Motor neuron (in vitro differentiated cells): ENCODE measurements at regions not wholly inside any gene's neighbourhood (a gene's known extent, or its start where the extent isn't known, plus 50 kb on each side); places are given as distances from the start of the nearest gene placed in this dataset.
"Not testable (repeated sequence)": the region's sequence is repeated elsewhere in the genome, so short reads cannot be mapped to it uniquely, and the experiment has no call there.

ENCODE experiments used
- ATAC-seq, 8 experiments: fragments of 200-7000 bp; cut with Tn5 transposase; replicated peaks in 6 of 8; 2 replicates each; pipeline ENCODE4 v1.8.0; 2021; ENCODE audit warnings: mild to moderate bottlenecking in 8 of 8, moderate library complexity in 8 of 8
- H3K27ac ChIP-seq, 2 donors: fragments of 250-450 bp; sonication (Bioruptor Pico); 2 replicates each; pipeline ENCODE4 v1.9.0; 2021; ENCODE audit warnings: antibody characterized with exemption in 2 of 2, mild to moderate bottlenecking in 2 of 2, moderate library complexity in 1 of 2
- H3K4me1 ChIP-seq, 2 donors: fragments of 250-450 bp; sonication (Bioruptor Pico); replicated peaks in 1 of 2; 2 replicates each; pipeline ENCODE4 v1.6.1; 2021; ENCODE audit warnings: antibody characterized with exemption in 2 of 2, mild to moderate bottlenecking in 2 of 2, moderate library complexity in 1 of 2
- H3K4me3 ChIP-seq, 5 donors: fragments of 250-450 bp; sonication (Bioruptor Pico); 2 replicates each; pipeline ENCODE4 v1.9.0; 2021; ENCODE audit warnings: antibody characterized with exemption in 5 of 5, mild to moderate bottlenecking in 5 of 5, moderate library complexity in 4 of 5
- WGBS, 10 experiments: fragments of 450-650 bp; shearing (Covaris generic); methylation state at CpG; one replicate each; pipeline ENCODE4 v1.0.0; 2022; 5-methylcytosine and 5-hydroxymethylcytosine counted together
- in situ Hi-C, 9 experiments: fragments of 400-800 bp; cut with MboI; loops; one replicate each; pipeline ENCODE4 v1.15.0; 2021; ENCODE audit warnings: low sequenced_read_pairs in 9 of 9, low pct_unique_long_range_greater_than_20kb in 2 of 9; ENCODE audit not compliant: unreplicated experiment in 9 of 9

DNA sequence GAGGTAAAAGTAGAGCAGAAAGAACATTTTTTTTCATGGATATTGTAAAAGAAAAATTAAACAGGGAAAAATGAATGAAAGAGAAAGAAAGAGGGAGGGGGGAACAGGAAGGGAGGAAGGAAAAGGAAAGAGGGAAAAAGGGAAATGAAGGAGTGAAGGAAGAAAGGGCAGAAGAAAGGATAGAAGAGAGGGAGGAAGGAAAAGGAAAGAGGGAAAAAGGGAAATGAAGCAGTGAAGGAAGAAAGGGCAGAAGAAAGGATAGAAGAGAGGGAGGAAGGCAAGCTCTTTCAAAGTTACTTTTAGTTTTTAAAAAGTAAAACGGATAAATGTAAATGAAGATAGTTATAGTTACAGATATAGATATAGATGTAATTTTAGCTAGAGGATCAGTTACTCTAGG is 1676.7 kb downstream of the MRPL39 start:
- no peak overlapping the region for H3K27ac ChIP-seq
- WGBS, 10 experiments, result 0 to 100% (median 36%) methylated on average over 1 of the region's 1 CpG; no CpG with 5 or more reads in 1 of the 10 experiments
- in situ Hi-C loops, result no loop called here
- no peak overlapping the region for H3K4me3 ChIP-seq
- H3K4me1 ChIP-seq, result peaks cover 0 to 3% of the 10 kb centered on the region in 2 donors
- ATAC-seq, result no peak

DNA sequence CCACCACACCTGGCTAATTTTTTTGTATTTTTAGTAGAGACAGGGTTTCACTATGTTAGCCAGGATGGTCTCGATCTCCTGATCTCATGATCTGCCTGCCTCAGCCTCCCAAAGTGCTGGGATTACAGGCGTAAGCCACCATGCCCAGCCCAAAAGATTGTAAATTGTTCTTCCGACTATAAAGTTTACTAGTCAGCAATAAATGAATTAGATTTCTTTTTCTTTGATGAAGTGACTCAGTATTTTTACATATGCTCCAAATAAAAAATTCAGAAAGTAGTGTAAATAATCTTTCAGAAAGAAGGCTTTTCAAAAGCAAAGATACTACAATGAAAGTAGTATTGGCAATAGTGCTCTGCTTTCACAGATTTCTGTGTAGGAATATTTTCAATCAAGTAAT is 1680.9 kb downstream of the MRPL39 start:
- in situ Hi-C loops, H3K27ac ChIP-seq, H3K4me1 ChIP-seq, H3K4me3 ChIP-seq, ATAC-seq: not testable (repeated sequence)
- 0 to 100% (median 71%) methylated on average over 1 to 2 of the region's 3 CpGs; no CpG with 5 or more reads in 1 of the 10 experiments for WGBS, 10 experiments

DNA sequence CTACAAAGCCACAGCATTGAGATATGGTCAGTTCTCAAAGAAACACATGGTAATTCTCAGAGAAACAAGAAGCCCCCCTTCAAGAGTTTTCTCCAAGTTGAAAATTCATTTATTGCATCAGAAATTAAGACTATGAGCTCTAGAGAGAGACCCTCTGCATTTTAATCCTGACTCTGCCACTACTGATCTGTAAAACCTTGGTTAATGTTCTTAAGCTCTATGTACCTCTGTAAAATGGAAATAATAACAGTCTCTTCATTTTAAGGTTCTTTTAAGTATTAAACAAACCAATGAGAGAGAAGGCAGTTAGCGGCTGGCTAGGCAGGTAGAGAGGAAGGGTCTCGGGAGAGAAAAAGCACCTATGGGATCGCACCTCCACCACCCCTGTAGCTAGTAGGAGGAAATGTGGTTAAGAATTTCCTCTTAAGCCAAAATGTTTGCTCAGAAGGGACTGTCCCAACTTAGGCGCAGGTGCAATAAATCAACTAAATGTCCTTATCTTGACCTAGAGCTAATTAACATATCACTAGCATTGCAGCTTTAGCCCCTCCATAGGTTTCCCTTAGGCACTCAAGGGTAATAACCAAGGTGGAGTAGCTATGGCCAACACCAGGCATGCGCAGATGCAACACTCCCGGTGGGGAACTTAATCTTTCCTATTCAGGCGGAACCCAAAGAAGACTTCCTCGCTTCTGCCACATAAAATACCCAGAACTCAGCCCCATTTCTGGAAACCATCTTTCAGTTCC is 1685.4 kb downstream of the MRPL39 start:
- H3K4me1 ChIP-seq, result no peaks in the 10 kb centered on the region

DNA sequence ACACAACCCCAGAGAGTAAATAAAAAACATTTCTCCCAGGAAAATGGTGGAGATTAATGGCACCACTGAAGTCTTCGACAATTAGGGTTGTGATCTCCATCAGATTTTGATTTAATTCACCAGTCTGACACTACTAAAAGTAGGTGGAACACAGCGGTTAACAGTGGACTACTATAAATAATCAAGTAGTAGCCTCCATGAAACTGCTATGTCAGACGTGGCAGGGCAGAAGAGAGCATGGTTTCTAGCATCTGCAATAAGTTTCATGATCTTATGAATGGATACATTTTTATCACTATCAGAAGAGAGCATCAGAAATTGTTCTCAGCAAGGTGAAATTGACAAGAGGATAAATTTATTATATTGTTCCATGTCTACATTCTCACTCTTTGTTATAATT is 1706.6 kb downstream of the MRPL39 start:
- Histone ChIP-seq H3K4me3 (no peak overlapping the region), H3K4me1 (no peaks in the 10 kb centered on the region), H3K27ac (no peak overlapping the region)
- in situ Hi-C loops, result no loop called here
- WGBS, 10 experiments, result 20 to 100% (median 65%) methylated on average over 1 to 3 of the region's 3 CpGs; no CpG with 5 or more reads in 4 of the 10 experiments
- ATAC-seq, result no peak

More for the DNA sequence above, 1685.4 kb downstream of the MRPL39 start:
- 11 to 100% (median 75%) methylated on average over 1 to 7 of the region's 8 CpGs for WGBS, 10 experiments
- ATAC-seq, result no peak
- H3K27ac ChIP-seq, result no peak overlapping the region
- H3K4me3 ChIP-seq, result no peak overlapping the region
- in situ Hi-C loops, result no loop called here

DNA sequence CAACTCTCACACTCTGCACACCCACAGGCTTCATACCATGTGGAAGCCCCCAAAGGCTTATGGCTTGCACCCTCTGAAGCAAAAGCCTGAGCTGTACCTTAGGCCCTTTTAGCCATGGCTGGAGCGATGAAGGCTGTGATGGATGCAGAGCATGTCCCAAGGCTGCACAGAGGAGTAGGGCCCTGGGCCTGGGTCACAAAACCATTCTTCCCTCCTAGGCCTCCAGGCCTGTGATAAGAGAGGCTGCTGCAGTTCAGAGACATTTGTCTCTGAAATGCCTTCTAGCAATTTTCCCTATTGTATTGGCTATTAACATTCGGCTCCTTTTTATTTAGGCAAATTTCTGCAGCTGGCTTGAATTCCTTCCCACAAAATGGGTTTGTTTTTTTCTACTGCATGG is 1707.7 kb downstream of the MRPL39 start:
- in situ Hi-C loops, result no loop called here

DNA sequence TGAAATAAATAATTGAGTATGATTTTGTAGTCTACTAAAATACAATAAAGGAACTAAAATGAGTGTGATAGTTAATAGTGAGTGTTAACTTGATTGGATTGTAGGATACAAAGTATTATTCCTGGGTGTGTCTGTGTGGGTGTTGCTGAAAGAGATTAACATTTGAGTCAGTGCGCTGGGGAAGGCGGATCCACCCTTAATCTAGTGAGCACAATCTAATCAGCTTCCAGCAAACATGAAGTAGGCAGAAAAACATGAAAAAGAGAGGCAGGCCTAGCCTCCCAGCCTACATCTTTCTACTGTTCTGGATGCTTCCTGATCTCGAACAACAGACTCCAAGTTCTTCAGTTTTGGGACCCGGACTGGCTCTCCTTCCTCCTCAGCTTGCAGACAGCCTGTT is 1716.6 kb downstream of the MRPL39 start:
- in situ Hi-C loops, result no loop called here
- Histone ChIP-seq H3K4me3 (no peak overlapping the region), H3K27ac (no peak overlapping the region), H3K4me1 (peaks cover 0 to 6% of the 10 kb centered on the region in 2 donors)
- no peak for ATAC-seq
- WGBS, 10 experiments, result 33 to 100% (median 60%) methylated on average over 1 to 4 of the region's 4 CpGs; no CpG with 5 or more reads in 3 of the 10 experiments

More for the DNA sequence above, 1707.7 kb downstream of the MRPL39 start:
- no peak for ATAC-seq
- Histone ChIP-seq H3K4me1 (peaks cover 0 to 3% of the 10 kb centered on the region in 2 donors), H3K4me3 (no peak overlapping the region), H3K27ac (no peak overlapping the region)
- 0 to 100% (median 77%) methylated on average over 1 to 2 of the region's 2 CpGs; no CpG with 5 or more reads in 2 of the 10 experiments for WGBS, 10 experiments

DNA sequence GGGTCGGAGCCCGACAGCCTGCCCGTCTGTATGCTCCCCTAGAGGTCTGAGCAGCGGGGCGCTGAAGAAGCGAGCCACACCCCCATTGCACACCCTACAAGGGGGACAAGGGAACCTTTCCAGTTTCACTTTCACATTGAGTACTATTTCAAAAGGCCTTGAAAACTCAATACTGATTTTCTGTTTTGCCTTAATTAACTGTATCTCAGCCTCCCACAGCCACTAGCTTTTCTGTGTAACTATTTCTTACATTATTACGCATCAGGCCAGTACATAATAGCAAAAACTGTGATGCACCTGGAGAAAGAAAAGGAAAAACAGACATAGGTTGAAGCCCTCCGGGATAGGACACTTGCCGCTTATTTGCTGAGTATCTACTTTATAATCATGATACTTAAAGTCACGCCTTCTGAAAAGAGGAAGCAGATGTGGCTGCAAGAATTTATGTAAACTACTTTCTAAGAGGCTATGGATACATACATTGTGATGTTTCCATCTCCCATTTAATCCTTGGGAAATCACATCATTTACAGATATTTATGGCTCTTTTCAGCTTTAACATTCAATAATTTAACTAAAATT is 1719.5 kb downstream of the MRPL39 start:
- no peak for ATAC-seq
- WGBS, 10 experiments, result 10 to 100% (median 72%) methylated on average over 1 to 10 of the region's 10 CpGs; no CpG with 5 or more reads in 2 of the 10 experiments
- H3K4me3 ChIP-seq, result no peak overlapping the region
- no peaks in the 10 kb centered on the region for H3K4me1 ChIP-seq
- in situ Hi-C loops, result no loop called here
- no peak overlapping the region for H3K27ac ChIP-seq

DNA sequence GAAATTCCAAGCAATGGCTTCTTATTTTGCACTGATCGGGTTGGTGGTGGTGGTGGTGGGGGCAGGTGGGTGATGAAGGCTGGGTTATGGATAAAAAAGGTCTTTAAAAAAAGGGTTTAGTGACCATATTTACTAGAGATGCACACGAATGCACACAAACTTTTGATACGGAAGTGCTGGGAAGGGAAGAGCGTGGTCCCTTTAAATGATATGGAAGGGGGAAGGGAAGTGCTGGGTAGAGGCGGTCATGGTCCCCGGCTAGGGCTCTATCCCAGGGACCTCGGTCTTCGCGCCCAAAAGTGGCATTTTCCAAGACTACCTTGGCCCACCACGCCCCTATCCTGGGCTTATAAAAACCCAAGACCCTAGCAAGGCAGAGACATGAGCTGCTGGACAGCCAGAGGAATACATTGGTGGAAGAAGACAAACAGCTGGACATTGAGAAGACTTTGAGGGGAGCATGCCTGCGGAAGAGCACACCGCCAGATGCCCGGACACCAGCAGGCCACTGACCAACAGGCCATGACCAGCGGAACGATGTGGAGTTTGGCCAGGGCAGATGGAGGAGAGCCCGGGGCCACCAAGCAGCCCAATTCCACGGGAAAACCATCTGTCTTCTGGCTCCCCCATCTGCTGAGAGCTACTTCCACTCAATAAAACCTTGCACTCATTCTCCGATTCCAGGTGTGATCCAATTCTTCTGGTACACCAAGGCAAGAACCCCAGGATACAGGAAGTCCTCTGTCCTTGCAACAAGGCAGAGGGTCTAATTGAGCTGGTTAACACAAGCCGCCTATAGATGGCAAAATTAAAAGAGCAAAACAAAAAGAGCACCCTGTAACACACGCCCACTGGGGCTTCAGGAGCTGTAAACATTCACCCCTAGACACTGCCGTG is 1720.2 kb downstream of the MRPL39 start:
- ATAC-seq, result no peak
- 10 to 94% (median 56%) methylated on average over 3 to 18 of the region's 21 CpGs; no CpG with 5 or more reads in 6 of the 10 experiments for WGBS, 10 experiments
- in situ Hi-C loops, result no loop called here
- no peak overlapping the region for H3K4me3 ChIP-seq
- no peak overlapping the region for H3K27ac ChIP-seq
- H3K4me1 ChIP-seq, result no peaks in the 10 kb centered on the region

DNA sequence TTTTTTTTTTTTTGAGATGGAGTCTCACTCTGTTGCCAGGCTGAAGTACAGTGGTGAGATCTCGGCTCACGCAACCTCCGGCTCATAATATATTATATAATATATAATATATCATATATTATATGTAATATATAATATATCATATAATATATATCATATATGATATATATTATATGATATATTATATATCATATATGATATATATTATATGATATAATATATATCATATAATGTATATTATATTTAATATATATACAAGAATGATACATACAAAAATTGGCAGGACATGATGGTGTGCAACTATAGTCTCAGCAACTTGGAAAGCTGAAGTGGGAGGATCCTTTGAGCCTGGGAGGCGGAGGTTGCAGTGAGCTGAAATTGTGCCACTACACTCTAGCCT is 1725.5 kb downstream of the MRPL39 start:
- H3K27ac ChIP-seq, result no peak overlapping the region
- no peak for ATAC-seq
- H3K4me1 ChIP-seq, result no peaks in the 10 kb centered on the region
- WGBS, 10 experiments, result 0 to 100% (median 67%) methylated on average over 1 to 4 of the region's 4 CpGs; no CpG with 5 or more reads in 3 of the 10 experiments
- in situ Hi-C loops, result no loop called here
- no peak overlapping the region for H3K4me3 ChIP-seq

DNA sequence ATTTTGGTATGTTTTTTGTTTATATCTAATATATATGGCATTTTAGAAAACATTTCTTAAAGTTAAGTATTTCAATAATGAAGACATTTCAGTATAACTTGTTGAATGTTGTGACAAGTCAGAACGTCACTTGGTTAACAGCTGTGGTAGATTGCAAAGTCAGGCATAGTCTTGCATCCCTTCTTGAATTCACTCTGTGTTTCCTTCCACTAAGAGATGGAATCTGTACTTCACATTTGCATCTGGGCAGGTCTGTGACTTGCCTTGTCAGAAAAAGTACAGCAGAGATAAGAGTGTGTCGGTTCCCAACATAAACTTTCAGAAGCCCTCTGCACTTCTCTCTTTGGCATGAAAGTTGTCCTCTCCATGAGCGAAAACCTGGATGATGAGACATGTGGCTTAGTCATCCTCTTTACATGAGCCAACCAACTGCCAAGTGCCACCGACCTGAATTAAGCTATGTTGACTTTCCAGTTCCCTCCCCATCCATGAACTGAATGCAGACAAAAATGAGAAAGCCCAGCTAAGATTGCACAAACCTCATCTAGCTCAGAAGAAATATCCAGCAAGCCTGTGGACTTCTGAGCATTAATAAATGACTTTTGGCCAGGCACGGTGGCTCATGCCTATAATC is 1730.2 kb downstream of the MRPL39 start:
- in situ Hi-C loops, result no loop called here
- 0 to 100% (median 48%) methylated on average over 1 to 4 of the region's 5 CpGs; no CpG with 5 or more reads in 1 of the 10 experiments for WGBS, 10 experiments
- no peak for ATAC-seq
- H3K27ac ChIP-seq, result no peak overlapping the region
- H3K4me3 ChIP-seq, result no peak overlapping the region
- H3K4me1 ChIP-seq, result no peaks in the 10 kb centered on the region

DNA sequence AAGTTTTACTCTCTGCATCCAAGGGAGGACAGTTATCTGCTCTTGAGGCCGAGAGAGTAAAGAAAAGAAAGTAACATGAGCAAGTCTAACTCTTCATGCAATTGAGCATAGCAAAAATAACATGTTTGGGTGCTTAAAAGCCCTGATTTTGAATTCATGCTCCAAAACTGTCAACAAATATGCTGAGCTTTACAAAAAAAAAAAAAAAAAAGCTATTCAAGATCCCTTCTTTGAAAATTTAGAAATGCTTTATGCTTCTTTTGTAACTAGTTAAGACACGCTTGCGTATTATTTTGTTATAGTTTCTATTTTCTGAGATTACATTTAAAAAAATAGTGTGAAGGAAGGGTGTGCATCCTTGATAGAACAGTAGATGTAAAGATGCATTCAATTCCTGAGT is 1733.0 kb downstream of the MRPL39 start:
- 5 to 100% (median 70%) methylated on average over 2 to 3 of the region's 3 CpGs; no CpG with 5 or more reads in 1 of the 10 experiments for WGBS, 10 experiments
- Histone ChIP-seq H3K27ac (no peak overlapping the region), H3K4me3 (no peak overlapping the region), H3K4me1 (no peaks in the 10 kb centered on the region)
- ATAC-seq, result no peak
- in situ Hi-C loops, result no loop called here

DNA sequence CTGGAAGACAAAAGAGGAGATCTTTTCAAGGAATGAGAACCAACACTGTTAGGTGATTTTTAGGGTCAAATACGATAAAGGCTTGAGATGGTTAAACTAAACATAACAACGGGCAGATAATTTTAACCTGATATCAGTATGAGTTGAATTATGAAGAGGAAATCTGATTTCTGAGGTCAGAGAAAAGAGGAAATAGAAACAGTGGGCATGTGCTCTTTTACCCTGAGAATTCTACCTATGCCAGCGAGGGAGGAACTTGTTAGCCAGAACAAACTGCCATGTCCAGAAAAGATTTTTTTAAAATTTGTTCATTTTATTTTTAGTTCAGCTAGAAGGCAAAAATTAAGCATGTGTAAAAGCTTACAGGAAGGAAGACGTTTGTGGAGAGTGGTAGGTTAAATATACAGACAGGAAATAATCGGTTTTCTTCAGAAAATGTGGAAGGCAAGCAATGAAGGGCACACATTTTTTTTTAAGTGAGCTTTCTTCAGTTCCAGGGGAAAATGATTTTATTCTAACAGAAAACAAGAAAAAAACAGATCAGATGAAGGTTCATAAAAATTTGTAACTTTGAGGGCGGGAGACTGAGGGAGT is 1745.3 kb downstream of the MRPL39 start:
- Histone ChIP-seq H3K27ac (no peak overlapping the region), H3K4me3 (no peak overlapping the region), H3K4me1 (no peaks in the 10 kb centered on the region)
- ATAC-seq, result no peak
- 0 to 95% (median 51%) methylated on average over 3 to 6 of the region's 6 CpGs for WGBS, 10 experiments
- in situ Hi-C loops, result no loop called here
